MG63 (cell line): ENCODE measurements at regions not wholly inside any gene's neighbourhood (a gene's known extent, or its start where the extent isn't known, plus 50 kb on each side); places are given as distances from the start of the nearest gene placed in this dataset.
"Not testable (repeated sequence)": the region's sequence is repeated elsewhere in the genome, so short reads cannot be mapped to it uniquely, and the experiment has no call there.

Experiments
- DNase-seq: peaks from one replicate; pipeline ENCODE4 v3.0.0-alpha.2; 2020
- H3K27me3 ChIP-seq: fragments of 250-450 bp; sonication (Bioruptor Pico); 2 replicates; pipeline ENCODE4 v1.5.1; 2020; ENCODE audit warnings: mild to moderate bottlenecking, moderate library complexity
- H3K36me3 ChIP-seq: fragments of 250-450 bp; sonication (Bioruptor Pico); 2 replicates; pipeline ENCODE4 v1.5.1; 2020; ENCODE audit warnings: mild to moderate bottlenecking, moderate library complexity
- H3K4me3 ChIP-seq: fragments of 250-450 bp; sonication (Bioruptor Pico); 2 replicates; pipeline ENCODE4 v1.5.1; 2020; ENCODE audit warnings: mild to moderate bottlenecking, moderate library complexity
- H3K9me3 ChIP-seq: fragments of 250-450 bp; sonication (Bioruptor Pico); 2 replicates; pipeline ENCODE4 v1.5.1; 2020; ENCODE audit warnings: mild to moderate bottlenecking, moderate library complexity

DNA sequence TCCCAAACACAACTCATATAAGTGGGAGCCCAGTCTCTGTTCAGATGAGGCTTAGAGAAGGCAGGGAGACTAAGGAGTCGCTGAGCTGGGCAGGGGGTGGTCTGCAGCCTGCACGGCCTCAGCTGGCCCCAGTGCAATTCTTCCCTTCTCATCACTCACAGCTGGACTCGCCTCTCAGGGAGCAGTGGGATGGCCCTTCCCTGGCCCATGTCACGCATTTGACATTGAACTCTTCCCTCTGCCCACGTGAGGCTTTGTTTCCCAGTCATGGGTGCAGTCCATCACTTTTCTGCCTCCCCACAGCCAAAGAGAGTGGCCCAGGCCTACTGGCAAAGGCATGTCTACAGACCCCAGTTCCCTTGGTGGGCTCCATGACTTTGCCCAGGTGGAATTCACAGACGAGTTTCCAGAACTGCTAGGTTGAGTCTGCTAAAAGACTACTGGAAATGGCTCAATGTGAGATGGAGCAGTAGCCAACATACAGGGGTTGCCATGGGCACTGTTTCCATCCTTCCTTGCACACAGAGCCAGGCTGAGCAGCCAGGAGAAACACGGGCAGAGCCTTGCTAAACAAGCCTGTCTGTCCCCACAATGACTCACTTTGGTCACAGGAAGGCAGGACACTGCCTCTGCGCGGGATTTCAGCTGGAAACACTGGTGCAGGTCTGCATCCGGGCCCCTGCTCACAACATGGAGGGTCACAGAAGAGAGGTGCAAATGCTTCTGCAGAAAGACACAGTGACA, 90.1 kb downstream of the OAT start:
- peaks cover 5% of the 10 kb centered on the region; the same call in 1 of the 2 replicates for H3K9me3 ChIP-seq
- H3K4me3 ChIP-seq: no peak overlapping the region
- DNase-seq: no peak
- H3K27me3 ChIP-seq: no peaks in the 10 kb centered on the region
- no peaks in the 10 kb centered on the region for H3K36me3 ChIP-seq

GRCh38 chr10:124325998-124326636, 92.6 kb downstream of the OAT start:
- DNase-seq: no peak
- no peak overlapping the region for H3K4me3 ChIP-seq
- H3K36me3 ChIP-seq: no peaks in the 10 kb centered on the region
- H3K27me3 ChIP-seq: no peaks in the 10 kb centered on the region
- no peaks in the 10 kb centered on the region for H3K9me3 ChIP-seq

DNA sequence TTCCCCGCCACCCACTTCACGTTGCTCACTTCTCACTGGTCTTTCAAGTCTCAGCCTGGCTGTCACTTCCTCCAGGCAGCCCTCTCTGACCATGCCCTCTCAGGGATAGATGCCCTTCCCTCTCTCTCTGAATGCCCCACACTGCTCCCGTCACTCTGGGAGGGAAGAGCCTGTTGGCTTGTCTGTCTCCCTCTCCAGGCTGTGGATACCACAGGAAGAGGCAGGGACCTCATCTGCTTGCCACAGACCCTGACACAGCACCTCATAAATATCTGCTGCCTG, 93.1 kb downstream of the OAT start:
- Histone ChIP-seq H3K9me3 (no peaks in the 10 kb centered on the region), H3K36me3 (no peaks in the 10 kb centered on the region), H3K27me3 (no peaks in the 10 kb centered on the region), H3K4me3 (no peak overlapping the region)
- no peak for DNase-seq

- no peak for DNase-seq
- H3K9me3 ChIP-seq: no peaks in the 10 kb centered on the region
- H3K4me3 ChIP-seq: no peak overlapping the region
- no peaks in the 10 kb centered on the region for H3K36me3 ChIP-seq
- H3K27me3 ChIP-seq: no peaks in the 10 kb centered on the region
Observed at GRCh38 chr10:124324856-124325632, 93.7 kb downstream of the OAT start.

DNA sequence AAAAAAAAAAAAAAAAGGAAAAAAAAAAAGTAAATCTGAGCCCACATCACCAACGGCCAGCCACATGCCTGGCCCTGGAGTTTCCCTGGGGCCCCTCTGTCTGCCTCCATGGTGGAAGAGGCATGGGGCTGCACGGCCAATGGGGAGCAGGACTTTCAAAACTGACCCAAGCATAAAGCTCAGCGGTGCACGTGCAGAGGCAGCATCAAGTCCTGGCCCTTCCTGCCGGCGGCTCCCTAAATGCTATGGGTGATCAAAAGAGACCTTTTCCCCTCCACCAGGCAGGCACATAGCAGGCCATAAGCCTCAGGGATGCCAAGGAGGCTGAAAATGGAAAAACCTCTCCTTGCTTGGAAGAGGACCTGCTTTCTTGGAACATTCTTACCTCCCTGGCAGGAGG, 94.3 kb downstream of the OAT start:
- no peaks in the 10 kb centered on the region for H3K27me3 ChIP-seq
- H3K4me3 ChIP-seq: no peak overlapping the region
- DNase-seq: no peak
- no peaks in the 10 kb centered on the region for H3K9me3 ChIP-seq
- no peaks in the 10 kb centered on the region for H3K36me3 ChIP-seq

DNA sequence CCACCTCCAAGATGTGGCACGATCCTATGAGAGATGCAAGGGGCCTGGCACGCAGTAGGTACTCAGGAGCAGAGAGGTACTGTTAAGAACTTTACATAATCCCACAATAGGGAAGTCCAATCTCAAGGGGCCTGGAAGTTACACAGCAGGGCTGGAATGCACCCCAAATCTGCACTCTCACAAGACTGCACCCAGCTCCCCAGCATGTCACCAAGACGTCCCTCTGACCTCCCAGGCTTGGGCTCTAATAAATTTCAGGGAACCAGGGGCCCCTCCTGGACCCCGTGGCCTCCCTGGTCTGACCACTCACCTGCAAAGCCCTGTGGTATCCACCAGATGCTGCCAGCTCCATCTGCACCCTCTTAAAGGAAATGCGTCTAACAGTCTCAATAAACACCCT, 94.9 kb downstream of the OAT start:
- Histone ChIP-seq H3K4me3 (no peak overlapping the region), H3K9me3 (no peaks in the 10 kb centered on the region), H3K27me3 (no peaks in the 10 kb centered on the region), H3K36me3 (no peaks in the 10 kb centered on the region)
- no peak for DNase-seq

DNA sequence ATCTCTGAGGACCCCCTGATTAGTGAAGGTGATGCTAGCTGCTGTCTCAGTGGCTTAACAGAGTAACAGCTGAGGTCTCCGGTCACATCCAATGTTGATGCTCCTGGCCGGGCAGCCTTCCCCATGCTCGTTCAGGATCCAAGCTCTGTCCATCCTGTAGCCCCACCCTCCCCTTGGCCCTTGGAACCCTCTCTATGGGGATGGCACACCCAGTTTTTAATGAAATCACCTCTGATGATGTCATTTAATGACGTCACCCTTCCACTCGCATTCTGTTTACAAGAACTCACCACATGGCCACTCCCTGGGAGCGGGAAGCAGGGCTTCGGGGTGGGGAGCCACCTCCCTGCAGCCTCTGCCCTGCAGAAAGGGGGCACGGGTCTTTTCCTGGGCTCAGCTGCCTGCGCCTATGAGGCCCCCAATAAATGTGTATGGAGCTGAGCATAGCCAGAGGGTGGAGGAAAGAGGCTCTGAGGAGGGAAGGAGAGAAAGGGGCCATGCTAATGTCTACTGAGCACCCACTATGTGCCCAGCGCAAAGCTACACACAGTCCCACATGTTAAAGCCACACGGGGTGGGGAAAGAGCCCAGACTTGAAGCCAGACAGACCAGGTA, 95.5 kb downstream of the OAT start:
- peak; percentile 33 for DNase-seq
- no peaks in the 10 kb centered on the region for H3K36me3 ChIP-seq
- H3K9me3 ChIP-seq: no peaks in the 10 kb centered on the region
- no peak overlapping the region for H3K4me3 ChIP-seq
- no peaks in the 10 kb centered on the region for H3K27me3 ChIP-seq

GRCh38 chr10:124322191-124322980, 96.3 kb downstream of the OAT start:
- DNase-seq: no peak

GRCh38 chr10:124321433-124322089, 97.2 kb downstream of the OAT start:
- Histone ChIP-seq H3K36me3 (no peaks in the 10 kb centered on the region), H3K9me3 (no peaks in the 10 kb centered on the region), H3K27me3 (no peaks in the 10 kb centered on the region), H3K4me3 (no peak overlapping the region)
- DNase-seq: no peak

More at GRCh38 chr10:124322191-124322980, 96.3 kb downstream of the OAT start:
- H3K27me3 ChIP-seq: no peaks in the 10 kb centered on the region
- H3K36me3 ChIP-seq: no peaks in the 10 kb centered on the region
- no peak overlapping the region for H3K4me3 ChIP-seq
- no peaks in the 10 kb centered on the region for H3K9me3 ChIP-seq

DNA sequence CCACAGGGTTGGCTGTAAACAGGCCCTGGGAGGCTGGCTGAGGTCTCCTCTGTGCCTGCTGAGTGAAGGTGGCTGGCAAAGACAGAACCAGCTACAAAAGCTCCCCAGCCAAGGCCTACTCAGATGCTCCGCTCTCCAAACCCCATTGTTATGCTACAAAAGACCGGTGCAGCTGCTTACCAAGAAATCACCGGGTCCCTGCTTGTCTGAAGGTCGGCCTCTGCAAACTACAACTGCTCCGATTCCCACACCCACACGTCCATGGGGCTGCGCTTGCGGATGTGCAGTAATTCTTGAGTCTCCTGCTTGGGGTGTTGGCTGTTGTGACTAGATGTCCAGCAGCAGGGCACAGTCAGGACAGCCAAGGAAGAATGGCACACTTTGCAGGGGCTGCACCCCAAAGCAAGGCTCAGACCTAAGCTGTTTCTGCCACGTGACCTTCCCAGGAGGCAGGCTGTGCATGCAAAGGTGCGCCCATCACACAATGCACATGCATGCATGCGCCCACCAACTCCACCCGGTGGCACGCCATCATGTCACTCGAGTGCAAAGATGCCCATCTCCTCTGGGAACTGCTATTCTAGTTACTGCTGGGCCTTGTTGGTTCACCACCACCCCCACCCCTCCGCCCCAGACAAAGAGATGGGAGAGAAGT, 97.8 kb downstream of the OAT start:
- DNase-seq: no peak
- no peaks in the 10 kb centered on the region for H3K36me3 ChIP-seq
- no peaks in the 10 kb centered on the region for H3K27me3 ChIP-seq
- no peak overlapping the region for H3K4me3 ChIP-seq
- no peaks in the 10 kb centered on the region for H3K9me3 ChIP-seq

GRCh38 chr10:124319926-124320391, 98.8 kb downstream of the OAT start:
- DNase-seq: peak; percentile 89
- Histone ChIP-seq H3K27me3 (no peaks in the 10 kb centered on the region), H3K4me3 (no peak overlapping the region), H3K36me3 (no peaks in the 10 kb centered on the region), H3K9me3 (no peaks in the 10 kb centered on the region)

DNA sequence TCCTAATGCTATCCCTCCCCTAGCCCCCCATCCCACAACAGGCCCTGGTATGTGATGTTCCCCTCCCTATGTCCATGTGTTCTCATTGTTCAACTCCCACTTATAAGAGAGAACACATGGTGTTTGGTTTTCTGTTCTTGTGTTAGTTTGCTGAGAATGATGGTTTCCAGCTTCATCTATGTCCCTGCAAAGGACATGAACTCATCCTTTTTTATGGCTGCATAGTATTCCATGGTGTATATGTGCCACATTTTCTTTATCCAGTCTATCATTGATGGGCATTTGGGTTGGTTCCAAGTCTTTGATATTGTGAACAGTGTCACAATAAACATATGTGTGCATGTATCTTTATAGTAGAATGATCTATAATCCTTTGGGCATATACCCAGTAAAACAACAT, 99.2 kb downstream of the OAT start:
- H3K9me3 ChIP-seq, H3K36me3 ChIP-seq, H3K27me3 ChIP-seq, DNase-seq, H3K4me3 ChIP-seq: not testable (repeated sequence)

- DNase-seq: no peak
- no peaks in the 10 kb centered on the region for H3K9me3 ChIP-seq
- H3K27me3 ChIP-seq: no peaks in the 10 kb centered on the region
Observed at GRCh38 chr10:124318811-124319210, 99.9 kb downstream of the OAT start.

DNA sequence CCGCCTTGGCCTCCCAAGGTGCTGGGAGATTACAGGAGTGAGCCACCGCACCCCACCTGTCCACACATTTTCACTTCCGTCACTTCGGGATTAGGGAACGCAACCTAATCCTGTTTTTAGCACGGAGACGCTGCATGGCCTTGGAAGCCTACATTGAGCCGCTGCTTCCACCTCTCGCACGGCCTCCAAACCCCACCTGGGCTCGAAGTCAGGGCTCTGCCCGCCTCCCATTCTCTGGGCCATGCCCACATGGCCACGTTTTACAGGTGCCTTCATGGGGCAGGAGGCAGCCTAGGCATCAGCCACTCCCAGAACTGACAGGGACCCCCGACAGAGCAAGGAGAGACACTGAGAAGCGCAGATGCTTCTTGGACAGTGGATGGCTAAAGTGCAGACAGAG, 100.6 kb downstream of the OAT start:
- Histone ChIP-seq H3K36me3 (no peaks in the 10 kb centered on the region), H3K4me3 (no peak overlapping the region), H3K27me3 (no peaks in the 10 kb centered on the region), H3K9me3 (no peaks in the 10 kb centered on the region)
- no peak for DNase-seq

More at GRCh38 chr10:124318811-124319210, 99.9 kb downstream of the OAT start:
- Histone ChIP-seq H3K36me3 (no peaks in the 10 kb centered on the region), H3K4me3 (no peak overlapping the region)

- no peaks in the 10 kb centered on the region for H3K27me3 ChIP-seq
- no peaks in the 10 kb centered on the region for H3K9me3 ChIP-seq
- no peak for DNase-seq
- no peak overlapping the region for H3K4me3 ChIP-seq
- no peaks in the 10 kb centered on the region for H3K36me3 ChIP-seq
Observed at GRCh38 chr10:124316326-124316725, 102.4 kb downstream of the OAT start.
